NOMO-1 treated with DMSO at 0.1 percent for 48 hours (cell line): ENCODE measurements at regions not wholly inside any gene's neighbourhood (a gene's known extent, or its start where the extent isn't known, plus 50 kb on each side); places are given as distances from the start of the nearest gene placed in this dataset.
"Not testable (repeated sequence)": the region's sequence is repeated elsewhere in the genome, so short reads cannot be mapped to it uniquely, and the experiment has no call there.

Experiments used
- DNase-seq: peaks from one replicate; lab custom pipeline; 2025; ENCODE audit not compliant: unreplicated experiment; lab: John Stamatoyannopoulos, UW

DNA sequence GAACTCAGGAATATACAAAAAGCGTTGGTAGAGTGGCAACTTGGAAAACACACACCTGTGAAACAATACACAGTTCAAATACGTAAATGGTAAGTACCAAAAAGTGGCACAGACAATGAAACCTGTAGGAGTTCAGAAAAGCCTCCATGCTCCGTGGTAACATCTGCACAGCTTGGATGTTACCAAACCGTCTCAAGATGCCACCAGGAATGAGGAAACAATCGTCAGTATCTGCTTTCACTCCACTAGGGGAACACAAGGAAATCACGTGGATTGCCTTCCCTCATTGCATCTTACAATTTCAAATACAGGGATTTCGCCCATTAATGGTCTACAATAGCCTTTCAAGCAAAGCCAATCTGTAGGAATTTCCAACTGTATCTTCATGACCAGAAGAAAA lies 224.6 kb upstream of the LRRC61 start:
- not testable (repeated sequence) for DNase-seq

DNA sequence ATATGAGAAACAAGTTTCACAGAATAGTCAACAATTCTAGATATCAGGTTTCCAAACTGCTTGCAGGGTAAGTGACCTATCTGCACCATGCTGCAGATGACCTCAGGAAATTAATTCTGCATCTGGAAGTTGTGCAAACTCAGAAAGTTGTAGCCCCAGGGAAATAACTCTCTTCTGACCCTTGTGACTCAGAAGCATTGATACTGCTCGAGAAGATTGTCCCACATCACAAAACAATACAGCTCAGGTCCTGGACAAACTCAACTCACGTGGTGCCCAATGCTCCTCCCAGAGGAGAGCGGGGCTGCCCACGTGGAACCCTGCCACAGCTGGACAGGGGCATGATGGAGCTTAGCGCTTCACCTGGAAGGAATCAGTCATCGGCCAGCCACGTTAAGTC lies 221.9 kb upstream of the LRRC61 start:
- DNase-seq = not testable (repeated sequence)

DNA sequence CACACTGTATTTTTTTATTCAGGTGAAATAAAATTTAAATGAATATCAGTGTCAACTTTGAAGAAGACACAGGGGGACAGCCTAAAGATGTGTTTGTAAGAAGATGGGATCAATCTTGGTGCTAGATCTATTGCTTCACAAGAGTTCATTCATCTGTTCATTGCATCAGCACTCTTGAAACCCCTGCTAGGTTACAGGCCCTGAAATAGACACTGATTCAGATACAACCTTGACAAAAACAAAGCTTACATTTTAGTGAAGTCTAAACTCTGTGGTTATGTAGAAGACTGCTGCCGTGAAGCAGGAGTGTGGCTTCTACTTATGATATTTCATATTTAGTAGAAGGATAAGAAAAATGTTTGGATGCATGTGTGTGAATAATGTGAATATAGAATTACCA lies 215.9 kb upstream of the LRRC61 start:
- not testable (repeated sequence) for DNase-seq

DNA sequence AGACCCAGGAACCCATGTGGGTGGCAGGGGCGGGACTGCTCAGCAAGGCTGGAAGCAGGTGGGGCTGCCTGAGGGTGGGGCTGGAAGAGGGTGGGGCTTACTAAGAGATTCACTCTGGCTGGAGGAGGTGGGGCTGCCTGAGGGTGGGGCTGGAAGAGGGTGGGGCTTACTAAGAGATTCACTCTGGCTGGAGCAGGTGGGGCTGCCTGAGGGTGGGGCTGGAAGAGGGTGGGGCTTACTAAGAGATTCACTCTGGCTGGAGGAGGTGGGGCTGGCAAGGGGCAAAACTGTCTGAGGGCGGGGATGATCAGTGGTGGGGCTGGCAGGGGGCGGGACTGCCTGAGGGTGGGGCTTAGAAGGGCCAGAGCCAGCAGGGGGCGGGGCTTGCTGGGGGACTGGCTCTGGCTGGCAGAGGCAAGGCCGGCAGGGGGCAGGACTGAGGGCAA lies 212.8 kb upstream of the LRRC61 start:
- not testable (repeated sequence) for DNase-seq

DNA sequence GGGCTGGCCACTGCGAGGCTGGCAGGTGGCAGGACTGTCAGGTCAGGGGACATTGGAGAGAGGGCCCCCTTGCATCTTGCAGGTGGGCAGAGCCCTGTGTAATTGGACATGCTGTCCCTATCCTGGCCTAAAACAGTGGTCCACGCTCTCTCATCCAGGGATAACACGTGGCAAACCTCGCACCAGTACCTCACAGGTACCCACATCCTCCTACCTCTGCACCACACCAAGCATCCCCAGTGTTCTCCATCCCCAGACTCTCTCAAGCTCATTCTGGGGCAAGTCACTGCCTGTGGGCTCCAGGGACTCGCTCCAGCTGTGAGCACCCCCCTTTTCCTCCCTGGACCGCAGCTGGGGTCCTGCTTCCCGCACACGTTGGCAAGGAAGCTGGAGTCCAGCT lies 212.3 kb upstream of the LRRC61 start:
- not testable (repeated sequence) for DNase-seq

DNA sequence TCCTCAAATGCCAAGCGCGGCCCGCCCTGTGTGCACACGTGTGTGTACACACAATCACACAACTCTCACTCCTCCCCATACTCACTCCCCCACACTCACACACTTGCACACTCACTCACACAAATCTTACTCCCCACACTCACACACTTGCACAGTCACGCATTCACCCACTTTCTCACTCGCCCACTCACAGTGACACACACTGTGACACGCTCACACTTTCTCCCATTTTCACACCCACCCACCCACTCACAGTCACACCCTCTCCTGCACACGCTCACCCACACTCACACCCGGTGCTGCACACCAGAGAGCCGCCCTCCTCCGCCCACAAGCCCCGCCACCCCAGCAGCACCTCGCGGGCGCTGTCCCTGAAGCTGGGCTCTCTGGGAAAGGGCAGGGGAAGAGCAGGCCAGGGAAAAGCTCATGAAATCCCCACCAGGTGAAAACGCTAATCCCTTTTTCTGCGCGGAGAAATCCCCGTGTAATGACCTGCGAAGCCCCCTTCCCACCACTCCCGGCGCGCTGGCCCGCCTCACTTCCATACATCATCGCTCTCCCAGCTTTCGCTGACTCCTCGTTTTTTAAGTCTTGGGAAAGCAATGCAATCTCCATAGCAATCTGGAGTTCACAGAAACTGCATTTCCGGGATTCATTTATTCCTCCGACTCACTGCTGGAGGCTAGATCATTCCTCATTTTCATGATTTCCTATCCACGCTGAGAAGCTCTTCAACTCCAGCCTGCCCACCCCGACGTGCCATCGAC lies 211.6 kb upstream of the LRRC61 start:
- DNase-seq = not testable (repeated sequence)

DNA sequence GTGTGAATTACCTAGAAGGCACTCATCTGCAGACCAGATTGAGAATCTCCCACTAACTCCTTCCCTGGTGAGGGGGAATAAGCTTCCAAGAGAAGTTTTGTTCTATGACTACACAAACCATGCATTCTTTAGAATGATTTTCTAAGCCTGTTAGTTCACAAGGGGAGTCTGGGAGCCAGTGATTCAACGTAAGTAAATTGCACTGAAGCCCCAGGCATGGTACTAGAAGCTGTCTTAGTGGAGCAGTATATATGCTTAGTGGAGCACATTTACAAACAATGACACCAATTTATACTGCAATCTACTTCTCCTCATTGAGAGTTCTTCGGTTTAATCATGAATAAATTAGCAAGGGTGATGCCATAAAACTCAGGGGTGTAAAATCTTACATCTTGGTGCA lies 209.9 kb upstream of the LRRC61 start:
- DNase-seq = not testable (repeated sequence)

DNA sequence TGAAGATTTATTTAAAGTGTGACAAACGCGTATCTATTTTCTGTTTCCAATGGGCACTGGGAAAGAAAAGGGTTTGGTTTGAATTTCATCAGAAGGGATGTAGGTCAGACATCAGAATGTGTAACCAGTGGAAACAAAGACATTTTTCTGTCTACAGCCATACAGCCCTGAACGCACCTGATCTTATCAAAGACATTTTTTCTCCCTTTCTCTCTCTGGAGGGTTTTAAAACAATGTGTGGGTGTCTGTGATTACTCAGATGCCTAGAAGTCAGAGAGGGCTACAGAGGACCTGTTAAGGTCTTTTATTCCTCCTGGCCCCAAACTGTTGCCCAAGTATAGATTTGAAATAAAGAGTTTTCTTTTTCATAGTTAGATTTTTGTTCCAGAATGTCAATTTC lies 208.6 kb upstream of the LRRC61 start:
- DNase-seq = not testable (repeated sequence)

DNA sequence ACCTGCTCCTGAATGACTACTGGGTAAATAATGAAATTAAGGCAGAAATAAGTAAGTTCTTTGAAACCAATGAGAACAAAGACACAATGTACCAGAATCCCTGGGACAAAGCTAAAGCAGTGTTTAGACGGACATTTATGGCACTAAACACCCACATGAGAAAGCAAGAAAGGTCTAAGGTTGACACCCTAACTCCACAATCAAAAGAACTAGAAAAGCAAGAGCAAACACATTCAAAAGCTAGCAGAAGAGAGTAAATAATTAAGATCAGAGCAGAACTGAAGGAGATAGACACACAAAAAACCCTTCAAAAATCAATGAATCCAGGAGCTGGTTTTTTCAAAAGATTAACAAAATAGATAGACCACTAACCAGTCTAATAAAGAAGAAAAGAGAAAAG lies 203.2 kb upstream of the LRRC61 start:
- DNase-seq = not testable (repeated sequence)

DNA sequence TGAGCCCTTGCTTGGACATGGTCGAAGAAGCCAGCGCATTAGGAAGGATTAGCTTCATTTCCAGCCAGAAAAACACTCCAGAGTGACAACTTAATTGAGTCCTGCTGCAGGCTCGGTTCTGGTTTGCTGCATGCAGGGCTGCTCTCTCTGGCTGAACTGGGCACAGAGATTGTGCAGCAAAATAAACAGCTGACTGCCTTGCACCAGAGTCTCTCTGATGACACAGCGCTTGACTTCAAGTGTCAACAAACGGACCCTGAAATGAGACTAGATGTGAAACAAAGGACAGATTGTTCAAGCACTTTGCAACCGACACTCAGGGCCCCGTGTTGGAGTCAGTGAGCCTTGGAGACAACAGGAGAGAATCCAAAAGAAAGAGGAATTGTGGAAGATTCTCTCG lies 197.3 kb upstream of the LRRC61 start:
- DNase-seq = not testable (repeated sequence)

DNA sequence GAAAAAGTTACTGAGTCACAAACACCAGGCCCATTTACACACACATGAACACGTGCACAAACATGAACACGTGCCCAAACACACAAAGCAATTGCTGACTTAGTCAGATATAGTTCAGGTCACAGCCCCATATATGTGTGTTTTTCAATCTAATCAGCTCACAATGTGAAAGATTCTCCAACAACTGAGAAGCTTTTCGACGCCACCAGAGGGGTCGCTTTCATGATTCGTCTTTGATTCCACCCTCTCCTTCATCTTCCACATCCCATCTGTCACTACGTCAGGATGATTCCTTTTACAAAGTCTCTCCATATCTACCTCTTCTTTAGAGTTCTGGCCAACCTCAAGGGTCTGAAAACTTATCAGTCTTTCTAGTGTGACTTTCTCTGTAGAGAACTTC lies 188.7 kb upstream of the LRRC61 start:
- not testable (repeated sequence) for DNase-seq

DNA sequence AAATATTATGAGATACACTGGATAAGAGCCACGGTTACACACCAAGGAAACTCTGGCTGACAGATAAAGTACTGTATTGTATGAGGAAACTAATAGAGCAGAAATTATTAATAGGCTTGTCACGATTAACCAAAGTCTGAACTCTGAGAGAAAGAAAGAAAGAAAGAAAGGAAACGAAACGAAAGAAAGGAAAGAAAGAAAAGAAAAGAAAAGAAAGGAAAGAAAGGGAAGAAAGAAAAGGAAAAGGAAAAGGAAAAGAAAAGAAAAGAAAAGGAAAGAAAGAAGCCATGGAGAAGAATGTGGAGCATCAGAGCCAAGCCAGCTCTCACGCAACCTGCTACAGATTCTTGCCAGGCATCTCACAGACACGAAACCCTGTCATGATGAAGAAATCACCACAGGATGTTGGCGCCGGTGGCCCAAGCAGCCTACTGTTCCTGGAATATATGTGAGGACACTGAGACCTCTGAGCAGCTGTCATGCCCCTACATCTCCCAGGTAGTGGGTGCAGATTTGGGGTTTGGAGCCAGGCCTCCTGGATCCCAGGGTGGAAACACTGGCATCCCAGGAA lies 187.4 kb upstream of the LRRC61 start:
- not testable (repeated sequence) for DNase-seq

DNA sequence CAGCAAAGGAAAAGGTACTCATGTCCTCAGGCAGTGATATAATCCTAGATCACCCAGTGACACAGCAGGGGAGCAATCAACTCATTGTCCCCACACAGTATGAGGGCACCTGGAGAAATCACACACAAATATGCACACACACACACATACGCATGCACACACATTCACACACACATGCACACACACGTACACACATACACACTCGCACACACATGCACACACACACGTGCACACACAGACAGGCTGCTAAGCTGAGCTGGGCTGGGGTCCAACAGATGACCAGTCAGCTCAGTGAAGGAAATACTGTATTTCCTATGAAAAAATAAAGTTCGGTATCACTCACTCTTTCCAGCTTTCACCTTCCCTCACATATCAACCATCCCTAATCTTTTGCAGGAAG lies 183.3 kb upstream of the LRRC61 start:
- not testable (repeated sequence) for DNase-seq

DNA sequence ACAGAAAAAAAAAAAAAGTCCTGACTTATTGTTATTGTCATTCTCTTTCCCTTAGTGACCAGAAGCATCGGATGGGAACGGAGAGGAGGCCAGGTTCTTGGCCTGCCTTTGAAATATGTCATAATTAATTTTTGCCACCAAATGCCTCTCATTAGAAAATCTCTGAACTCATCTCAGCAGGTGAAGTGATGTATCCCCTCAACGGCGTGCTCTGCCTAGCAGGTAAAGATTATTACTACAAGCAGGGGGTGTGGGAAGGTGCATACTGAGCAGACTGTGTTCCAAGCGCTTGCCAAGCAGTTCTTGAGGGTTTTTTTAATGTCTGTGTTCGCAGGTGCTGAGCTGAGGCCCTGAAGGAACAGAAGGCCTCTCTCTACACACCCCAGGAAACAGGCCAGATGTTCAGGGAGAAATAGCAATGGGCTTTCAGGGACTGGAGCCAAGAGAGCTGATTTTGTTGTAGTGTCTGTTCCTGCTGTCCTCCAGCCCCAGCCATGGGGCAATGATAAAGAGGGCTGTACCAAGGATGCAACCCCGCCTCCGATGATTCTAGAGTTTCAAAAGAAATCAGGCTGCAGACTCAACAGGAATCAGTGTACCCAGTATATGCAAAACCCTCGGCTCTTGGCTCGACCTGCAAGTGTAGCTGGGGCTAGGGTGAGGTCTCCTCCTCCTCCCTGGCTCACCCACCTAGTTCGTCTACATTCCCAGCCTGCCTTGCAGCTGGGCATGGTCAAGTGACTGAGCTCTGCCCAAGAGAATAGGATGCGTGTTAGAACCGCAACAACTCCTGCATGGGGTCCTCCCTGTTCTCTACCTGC lies 181.4 kb upstream of the LRRC61 start:
- DNase-seq = not testable (repeated sequence)

DNA sequence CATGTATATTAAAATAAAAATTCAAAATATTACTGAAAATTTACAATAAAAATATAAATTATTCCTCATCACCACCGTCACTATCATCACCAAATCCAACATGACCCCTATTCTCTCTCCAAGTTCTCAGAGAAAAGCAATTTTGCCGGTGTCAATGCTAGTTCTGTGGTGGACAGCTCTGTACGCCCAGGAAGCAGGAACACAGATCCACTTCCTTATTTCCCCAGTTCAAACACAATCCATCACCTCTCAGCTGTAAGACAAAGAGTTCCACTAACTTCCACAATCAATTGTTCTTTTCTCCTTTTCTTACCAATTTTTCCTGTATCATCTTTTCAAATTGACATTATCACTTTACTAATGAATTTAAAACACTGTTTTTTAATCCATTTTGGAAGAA lies 177.0 kb upstream of the LRRC61 start:
- DNase-seq = not testable (repeated sequence)

DNA sequence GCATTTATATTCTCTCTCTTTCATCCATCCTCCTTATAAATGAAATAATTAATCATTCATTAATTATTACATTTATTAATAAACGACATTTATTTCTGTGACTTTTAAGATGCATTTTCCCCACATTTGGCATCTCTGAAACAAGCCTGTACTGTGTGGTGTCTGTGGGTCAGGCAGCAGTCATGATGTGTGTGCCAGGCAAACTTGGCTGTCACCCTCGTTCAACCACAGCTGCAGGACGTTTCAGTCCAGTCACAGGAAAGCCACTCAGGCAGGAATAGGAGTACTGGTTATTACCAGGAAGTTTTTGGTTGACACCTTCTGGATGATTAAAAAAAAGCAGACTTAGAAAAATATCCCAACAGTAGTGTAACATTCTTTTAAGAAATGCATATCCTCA lies 175.6 kb upstream of the LRRC61 start:
- not testable (repeated sequence) for DNase-seq

DNA sequence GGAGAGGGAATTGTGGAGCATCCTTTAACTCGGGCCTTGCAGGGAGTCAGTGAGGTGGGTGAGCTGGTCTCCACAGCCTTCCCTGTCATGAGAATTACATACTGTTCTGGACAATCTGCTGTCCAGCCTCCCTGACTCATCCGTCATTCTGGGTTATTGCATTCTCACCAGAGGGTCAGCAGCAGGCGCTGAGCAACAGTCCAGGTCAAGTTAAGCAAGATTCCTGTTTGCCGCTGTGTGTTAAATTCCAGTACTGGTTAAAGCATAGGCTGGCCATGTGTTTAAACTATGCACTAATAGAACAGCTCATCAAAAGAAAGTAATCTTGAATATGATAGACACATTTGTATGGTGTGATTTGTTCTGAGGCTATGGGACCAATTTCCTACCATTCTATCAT lies 167.1 kb upstream of the LRRC61 start:
- DNase-seq = not testable (repeated sequence)

DNA sequence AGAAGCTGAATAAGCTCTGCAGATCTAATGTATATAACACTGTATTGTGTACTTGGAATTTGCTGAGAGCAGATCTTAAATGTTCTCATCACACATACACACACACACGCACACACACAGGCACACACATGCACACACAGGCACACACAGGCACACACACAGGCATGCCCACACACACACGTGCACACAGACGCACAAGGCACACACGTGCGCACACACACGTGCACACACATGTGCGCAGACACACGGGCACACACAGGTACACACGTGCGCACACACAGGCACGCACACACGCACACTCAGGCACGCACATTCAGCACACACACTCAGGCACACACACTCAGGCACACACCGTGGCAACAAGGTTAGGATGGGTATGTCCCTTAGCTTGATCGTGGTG lies 164.5 kb upstream of the LRRC61 start:
- not testable (repeated sequence) for DNase-seq

DNA sequence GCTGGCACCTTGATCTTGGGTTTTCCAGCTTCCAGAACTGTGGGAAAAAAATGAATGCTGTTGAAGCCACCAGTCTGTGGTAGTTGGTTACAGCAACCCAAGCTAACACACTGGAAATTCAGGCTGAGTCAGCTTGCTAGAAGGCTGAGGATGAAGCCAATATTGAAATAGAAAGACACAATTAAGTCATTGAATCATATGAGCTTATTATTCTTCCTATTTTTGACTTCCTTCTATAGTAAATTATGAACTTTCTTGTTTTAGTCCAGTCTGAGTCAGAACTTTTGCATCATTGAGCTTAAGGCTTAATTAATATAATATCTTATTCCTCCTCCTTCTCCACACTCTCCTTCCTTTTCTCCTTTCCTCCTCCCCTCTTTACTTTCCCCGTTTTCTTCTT lies 153.6 kb upstream of the LRRC61 start:
- not testable (repeated sequence) for DNase-seq

DNA sequence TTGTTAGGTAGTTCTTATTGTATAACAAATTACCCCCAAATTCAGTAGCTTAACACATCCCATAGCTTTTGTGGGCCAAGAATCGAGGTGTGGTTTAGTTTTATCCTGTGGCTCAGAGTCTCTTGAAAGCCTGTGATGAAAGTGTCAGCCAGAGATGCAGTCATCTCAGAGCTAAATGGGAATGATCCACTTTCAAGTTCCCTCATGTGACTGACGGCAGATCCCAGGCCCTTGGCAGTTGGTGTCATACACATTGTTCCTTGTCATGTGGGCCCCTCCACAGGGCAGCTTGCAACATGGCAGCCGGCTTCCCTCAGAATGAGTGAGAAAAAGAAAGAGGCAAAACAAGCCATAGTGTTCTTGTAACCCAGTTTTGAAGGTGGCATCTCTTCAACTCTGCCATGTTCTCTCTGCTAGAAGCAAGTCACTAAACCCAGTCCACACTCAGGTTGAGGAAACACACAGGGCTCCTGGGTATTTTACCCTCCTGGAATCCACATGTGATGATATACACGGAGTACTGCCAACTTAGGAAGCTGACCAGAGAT lies 153.1 kb upstream of the LRRC61 start:
- not testable (repeated sequence) for DNase-seq

DNA sequence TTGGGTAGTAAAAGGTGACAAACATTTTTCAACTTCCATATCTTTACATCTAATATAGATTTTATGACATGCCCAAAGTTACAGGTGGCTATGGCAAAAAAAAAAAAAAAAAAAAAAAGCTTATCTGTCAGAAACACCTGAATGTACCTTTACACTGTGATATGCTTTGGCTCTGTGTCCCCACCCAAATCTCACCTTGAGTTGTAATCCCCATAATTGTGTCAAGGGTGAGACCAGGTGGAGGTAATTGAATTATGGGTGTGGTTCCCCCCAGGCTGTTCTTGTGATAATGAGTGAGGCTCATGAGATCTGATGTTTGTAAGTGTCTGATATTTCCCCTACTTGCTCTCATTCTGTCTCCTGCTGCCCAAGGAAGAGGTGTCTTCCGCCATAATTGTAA lies 139.6 kb upstream of the LRRC61 start:
- DNase-seq = not testable (repeated sequence)
